ENCODE measurements at regions not wholly inside any gene's neighbourhood (a gene's known extent, or its start where the extent isn't known, plus 50 kb on each side); places are given as distances from the start of the nearest gene placed in this dataset.
"Not testable (repeated sequence)": the region's sequence is repeated elsewhere in the genome, so short reads cannot be mapped to it uniquely, and the experiment has no call there.

DNA sequence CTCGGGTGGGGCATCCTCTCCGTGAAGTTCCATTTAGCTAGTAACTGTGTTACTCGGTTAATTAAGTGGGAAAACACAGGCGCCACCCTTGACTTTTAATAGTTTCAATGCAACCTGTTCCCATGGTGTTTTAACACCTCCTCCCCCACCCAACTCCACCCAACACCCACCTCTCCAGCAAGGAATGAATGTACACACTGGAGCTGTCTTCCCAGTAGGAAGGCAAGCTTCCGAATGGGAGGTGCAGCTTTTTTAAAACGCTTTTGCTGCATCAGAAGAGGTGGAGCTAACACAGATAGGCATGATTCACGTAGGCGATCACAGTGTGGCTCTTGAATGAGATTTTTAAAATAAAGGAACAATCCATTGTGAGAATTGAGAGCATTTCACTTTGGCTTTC, 73.8 kb upstream of the AGAP1 start:
- DNase-seq (ENCODE audit: insufficient read length): no peak
- TF ChIP-seq POLR2AphosphoS5 (IDR thresholded peaks at IDR 0.05; ENCODE audit: low read depth, low read length): no peak
- TF ChIP-seq POLR2A (IDR thresholded peaks at IDR 0.05; ENCODE audit: low read depth, low read length): no peak
- TF ChIP-seq TAF1 (IDR thresholded peaks at IDR 0.05; ENCODE audit: borderline replicate concordance, low read depth, low read length): no peak

GRCh38 chr2:235421618-235422017, 72.2 kb upstream of the AGAP1 start:
- FAIRE-seq: no peak
- DNase-seq (ENCODE audit: insufficient read length): no peak
- TF ChIP-seq TAF1 (IDR thresholded peaks at IDR 0.05; ENCODE audit: borderline replicate concordance, low read depth, low read length) (no peak), POLR2A (IDR thresholded peaks at IDR 0.05; ENCODE audit: low read depth, low read length) (no peak), POLR2AphosphoS5 (IDR thresholded peaks at IDR 0.05; ENCODE audit: low read depth, low read length) (no peak)

More for the DNA sequence above, 73.8 kb upstream of the AGAP1 start:
- no peak for FAIRE-seq

- FAIRE-seq: no peak
- no peak for DNase-seq (ENCODE audit: insufficient read length)
- TF ChIP-seq TAF1 (IDR thresholded peaks at IDR 0.05; ENCODE audit: borderline replicate concordance, low read depth, low read length) (no peak), POLR2AphosphoS5 (IDR thresholded peaks at IDR 0.05; ENCODE audit: low read depth, low read length) (no peak), POLR2A (IDR thresholded peaks at IDR 0.05; ENCODE audit: low read depth, low read length) (no peak)
These were observed 63.3 kb upstream of the AGAP1 start for GRCh38 chr2:235430366-235431083.

DNA sequence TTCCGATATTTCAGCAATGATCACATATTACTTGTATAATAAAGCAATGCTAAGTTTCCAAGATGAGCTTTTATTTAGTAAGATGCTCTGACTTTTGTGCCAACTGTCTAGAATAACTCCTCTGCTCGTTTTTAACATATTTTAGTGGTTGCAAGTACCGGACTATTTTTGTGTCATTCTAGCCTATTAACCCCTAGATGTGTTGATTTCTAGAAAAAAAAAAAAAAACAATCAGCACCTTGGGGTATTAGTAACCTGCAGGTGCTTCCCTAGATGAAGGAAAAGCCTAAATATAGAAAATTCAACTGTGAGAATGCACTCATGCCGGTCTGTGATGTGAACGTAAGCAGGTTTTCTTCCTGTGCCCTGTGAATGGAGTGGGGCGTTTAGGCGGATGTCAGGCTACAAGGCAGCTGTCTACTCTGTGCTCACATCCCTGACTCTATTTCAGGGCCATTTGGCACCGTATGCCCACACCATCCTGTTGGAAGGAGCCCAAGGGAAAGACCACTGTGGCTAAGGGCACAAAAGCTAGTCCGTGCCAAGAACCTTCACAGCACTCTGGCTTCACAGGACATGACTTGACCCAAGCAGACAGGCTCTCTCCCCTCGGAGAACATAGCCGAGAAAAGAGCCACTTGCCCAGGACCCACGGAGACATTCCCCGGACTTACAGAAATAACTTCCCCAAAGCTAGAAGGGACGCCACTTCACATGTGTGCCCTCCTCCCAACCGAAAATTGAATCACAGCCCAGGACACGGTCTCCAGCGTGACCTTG, 60.9 kb upstream of the AGAP1 start:
- TF ChIP-seq POLR2AphosphoS5 (IDR thresholded peaks at IDR 0.05; ENCODE audit: low read depth, low read length): no peak
- no peak for TF ChIP-seq TAF1 (IDR thresholded peaks at IDR 0.05; ENCODE audit: borderline replicate concordance, low read depth, low read length)
- TF ChIP-seq POLR2A (IDR thresholded peaks at IDR 0.05; ENCODE audit: low read depth, low read length): no peak
- FAIRE-seq: no peak
- no peak for DNase-seq (ENCODE audit: insufficient read length)

DNA sequence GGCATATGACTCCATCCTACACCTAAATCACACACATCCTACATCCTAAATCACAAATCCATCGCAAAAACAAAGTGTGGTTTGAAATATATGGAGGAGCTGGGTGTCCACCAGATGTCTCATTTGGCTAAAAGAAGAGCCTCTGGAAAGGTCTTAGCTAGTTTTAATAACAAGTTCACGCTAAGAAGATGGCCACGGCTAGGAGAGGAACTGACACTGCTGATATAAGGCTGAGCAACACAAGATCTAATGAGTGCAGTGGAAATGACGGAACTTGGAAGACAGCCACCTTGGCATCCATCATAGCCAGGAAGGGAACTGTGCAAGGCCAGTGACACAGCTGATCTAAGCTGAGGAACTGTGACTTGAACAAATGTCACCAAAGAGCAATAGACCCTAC, 60.0 kb upstream of the AGAP1 start:
- DNase-seq (ENCODE audit: insufficient read length): no peak

DNA sequence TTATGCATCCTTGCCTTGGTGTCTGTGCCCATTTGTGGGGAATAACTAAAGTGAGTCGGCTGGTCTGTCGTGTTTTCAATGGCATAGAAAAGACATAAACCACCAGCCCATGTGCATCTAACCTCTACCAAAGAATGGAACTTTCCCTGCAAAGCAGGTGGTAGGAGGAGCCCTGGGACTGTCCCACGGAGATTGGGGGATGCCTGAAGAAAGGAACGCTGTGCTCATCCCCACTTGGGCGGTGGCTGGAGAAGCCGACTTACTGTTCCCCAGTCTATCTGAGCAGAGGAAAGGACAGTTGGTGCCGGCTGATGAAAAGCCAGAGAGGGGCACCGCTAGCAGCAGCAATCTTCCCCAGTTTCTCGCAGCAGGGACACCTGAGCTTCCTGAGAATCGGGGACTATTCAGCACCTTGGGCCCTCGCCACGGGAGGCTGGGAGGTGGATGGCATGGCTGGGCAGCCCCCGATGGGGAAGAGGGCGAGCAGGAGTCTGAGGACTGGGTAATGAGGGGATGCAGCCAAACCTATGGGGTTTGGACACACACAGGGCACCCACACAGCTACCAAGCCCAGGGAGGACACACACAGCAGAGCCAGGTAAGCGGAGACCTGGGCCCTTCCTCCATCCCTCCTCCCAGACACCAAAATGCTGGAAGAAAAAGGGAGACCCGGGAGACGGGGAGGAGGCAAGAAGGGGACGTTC, 53.7 kb upstream of the AGAP1 start:
- TF ChIP-seq TAF1 (IDR thresholded peaks at IDR 0.05; ENCODE audit: borderline replicate concordance, low read depth, low read length) (no peak), POLR2A (IDR thresholded peaks at IDR 0.05; ENCODE audit: low read depth, low read length) (no peak), POLR2AphosphoS5 (IDR thresholded peaks at IDR 0.05; ENCODE audit: low read depth, low read length) (no peak)
- FAIRE-seq: no peak
- no peak for DNase-seq (ENCODE audit: insufficient read length)

More for the DNA sequence above, 60.0 kb upstream of the AGAP1 start:
- FAIRE-seq: no peak
- TF ChIP-seq POLR2AphosphoS5 (IDR thresholded peaks at IDR 0.05; ENCODE audit: low read depth, low read length): no peak
- TF ChIP-seq TAF1 (IDR thresholded peaks at IDR 0.05; ENCODE audit: borderline replicate concordance, low read depth, low read length): no peak
- no peak for TF ChIP-seq POLR2A (IDR thresholded peaks at IDR 0.05; ENCODE audit: low read depth, low read length)

- not testable (repeated sequence) for FAIRE-seq; DNase-seq (ENCODE audit: insufficient read length)
These were observed 50.3 kb upstream of the AGAP1 start for GRCh38 chr2:235443580-235443979.
